CD14-positive monocyte (primary cell): ENCODE measurements at regions not wholly inside any gene's neighbourhood (a gene's known extent, or its start where the extent isn't known, plus 50 kb on each side); places are given as distances from the start of the nearest gene placed in this dataset.

Source experiments
- DNase-seq, 3 donors: peaks; one replicate each; pipeline ENCODE4 v3.0.0-alpha.2; 2011 to 2022
- H2AFZ ChIP-seq: 2 replicates; pipeline ENCODE4 v1.6.0; 2012; ENCODE audit warnings: mild to moderate bottlenecking, low read depth, low read length, inconsistent platforms; ENCODE audit not compliant: insufficient read depth, poor library complexity, severe bottlenecking
- H3K27ac ChIP-seq, 2 donors: 1 replicate in 1 of 2; 2 replicates in 1 of 2; pipeline ENCODE4 v1.5.1; 2012 to 2013; ENCODE audit warnings: low read length in 2 of 2, control low read depth in 1 of 2, inconsistent platforms in 1 of 2, low read depth in 1 of 2, mild to moderate bottlenecking in 1 of 2
- H3K27me3 ChIP-seq, 2 donors: one replicate each; pipeline versions ENCODE4 v1.6.0 to v1.6.1; 2011 to 2013; ENCODE audit warnings: low read length in 2 of 2; ENCODE audit not compliant: control insufficient read depth in 2 of 2, insufficient read depth in 2 of 2
- H3K36me3 ChIP-seq, 2 donors: replicated peaks in 1 of 2; 1 replicate in 1 of 2; 2 replicates in 1 of 2; pipeline versions ENCODE4 v1.5.1 to v1.6.1; 2012 to 2013; ENCODE audit warnings: low read length in 2 of 2, control low read depth in 1 of 2, inconsistent platforms in 1 of 2, mild to moderate bottlenecking in 1 of 2; ENCODE audit not compliant: insufficient read depth in 2 of 2, control insufficient read depth in 1 of 2
- H3K4me1 ChIP-seq, 2 donors: 1 replicate in 1 of 2; 2 replicates in 1 of 2; pipeline versions ENCODE4 v1.5.1 to v1.6.1; 2012 to 2013; ENCODE audit warnings: low read length in 2 of 2, control low read depth in 1 of 2, inconsistent platforms in 1 of 2, mild to moderate bottlenecking in 1 of 2, moderate library complexity in 1 of 2; ENCODE audit not compliant: insufficient read depth in 2 of 2, control insufficient read depth in 1 of 2
- H3K4me2 ChIP-seq: replicated peaks from 2 replicates; pipeline ENCODE3; 2012; ENCODE audit warnings: low read length, moderate library complexity, mild to moderate bottlenecking; ENCODE audit not compliant: poor library complexity, severe bottlenecking; ENCODE audit errors: extremely low read depth
- H3K4me3 ChIP-seq, 3 experiments: fragments of 200-600 bp in 1 of 3; sonication (generic) in 1 of 3; replicated peaks in 1 of 3; 1 replicate in 2 of 3; 2 replicates in 1 of 3; pipeline ENCODE4 v1.5.1; 2011 to 2013; ENCODE audit warnings: low read length in 3 of 3, mild to moderate bottlenecking in 3 of 3, control low read depth in 2 of 3, low read depth in 2 of 3, inconsistent platforms in 1 of 3, moderate library complexity in 1 of 3
- H3K79me2 ChIP-seq: 2 replicates; pipeline ENCODE4 v1.6.0; 2012; ENCODE audit warnings: mild to moderate bottlenecking, control low read depth, inconsistent platforms, low read length, moderate library complexity; ENCODE audit not compliant: insufficient read depth
- H3K9ac ChIP-seq: 2 replicates; pipeline ENCODE4 v1.6.0; 2017; ENCODE audit warnings: low read length, mild to moderate bottlenecking; ENCODE audit not compliant: insufficient read depth, poor library complexity, severe bottlenecking
- H3K9me3 ChIP-seq, 2 donors: replicated peaks in 1 of 2; 1 replicate in 1 of 2; 2 replicates in 1 of 2; pipeline versions ENCODE4 v1.5.1 to v1.6.1; 2012 to 2013; ENCODE audit warnings: low read length in 2 of 2, control low read depth in 1 of 2; ENCODE audit not compliant: control insufficient read depth in 1 of 2, insufficient read depth in 1 of 2
- H4K20me1 ChIP-seq: 2 replicates; pipeline ENCODE4 v1.6.0; 2012; ENCODE audit warnings: mild to moderate bottlenecking, low read length, control low read depth, moderate library complexity; ENCODE audit not compliant: insufficient read depth
- H3K27ac Mint-ChIP-seq, 7 donors: one replicate each; pipeline ENCODE4 v1.8.0; 2020; ENCODE audit warnings: mild to moderate bottlenecking in 7 of 7, mixed read lengths in 7 of 7, moderate library complexity in 6 of 7, inconsistent platforms in 2 of 7
- H3K27me3 Mint-ChIP-seq, 3 donors: one replicate each; pipeline ENCODE4 v1.8.0; 2021 to 2022; ENCODE audit warnings: low read depth in 3 of 3, mild to moderate bottlenecking in 3 of 3, mixed read lengths in 3 of 3, moderate library complexity in 3 of 3, inconsistent platforms in 1 of 3
- H3K36me3 Mint-ChIP-seq, 2 donors: one replicate each; pipeline ENCODE4 v1.8.0; 2020; ENCODE audit warnings: mixed read lengths in 2 of 2, inconsistent platforms in 1 of 2, mild to moderate bottlenecking in 1 of 2
- H3K4me1 Mint-ChIP-seq: one replicate; pipeline ENCODE4 v1.8.0; 2020; ENCODE audit warnings: mild to moderate bottlenecking, mixed read lengths
- H3K4me3 Mint-ChIP-seq, 2 donors: one replicate each; pipeline ENCODE4 v1.8.0; 2020; ENCODE audit warnings: mild to moderate bottlenecking in 2 of 2, mixed read lengths in 2 of 2, moderate library complexity in 1 of 2
- H3K9me3 Mint-ChIP-seq, 7 donors: one replicate each; pipeline ENCODE4 v1.8.0; 2020 to 2022; ENCODE audit warnings: mixed read lengths in 7 of 7, mild to moderate bottlenecking in 6 of 7, moderate library complexity in 6 of 7, inconsistent platforms in 2 of 7
- CTCF ChIP-seq: fragments of 200-600 bp; IDR thresholded peaks from one replicate; pipeline ENCODE4 v1.8.0; 2022; ENCODE audit warnings: antibody characterized with exemption, mild to moderate bottlenecking
- WGBS: methylation state at CpG from one replicate; pipeline ENCODE4 v1.1.5; 2013; ENCODE audit warnings: missing lambda C conversion rate; ENCODE audit not compliant: insufficient coverage; 5-methylcytosine and 5-hydroxymethylcytosine counted together
- intact Hi-C, 2 donors: fragments of 100-400 bp; cut with micrococcal nuclease; formaldehyde crosslinking; loops; one replicate each; pipeline versions ENCODE4 v1.15.0 to v1.15.1; 2023

- Mint-ChIP-seq H3K4me3 (no peak overlapping the region), H3K4me1 (peaks cover 2% of the 10 kb centered on the region), H3K36me3 (no peaks in the 10 kb centered on the region), H3K27me3 (no peaks in the 10 kb centered on the region), H3K9me3 (peaks cover 0 to 1% (median 0%) of the 10 kb centered on the region in 7 donors), H3K27ac (no peak overlapping the region)
- Histone ChIP-seq H3K27me3 (no peaks in the 10 kb centered on the region), H3K79me2 (no peaks in the 10 kb centered on the region), H2AFZ (no peak overlapping the region), H3K4me1 (no peaks in the 10 kb centered on the region), H3K4me3 (no peak overlapping the region), H3K9me3 (no peaks in the 10 kb centered on the region), H3K9ac (no peak overlapping the region), H3K36me3 (no peaks in the 10 kb centered on the region), H4K20me1 (no peaks in the 10 kb centered on the region), H3K4me2 (no peak overlapping the region), H3K27ac (no peak overlapping the region)
- intact Hi-C loops = no loop called here
- DNase-seq = no peak
- TF ChIP-seq CTCF = no peak
- no CpG with 5 or more reads among the region's 1 CpG for whole genome bisulfite sequencing
Observed at GRCh38 chr2:81670885-81671284, 1366.3 kb upstream of the LRRTM1 start.

GRCh38 chr2:81661081-81661480, 1356.5 kb upstream of the LRRTM1 start:
- no peak overlapping the region for H3K27ac ChIP-seq
- intact Hi-C loops = no loop called here
- 88% methylated on average over 1 of the region's 3 CpGs for WGBS
- no peak overlapping the region for H2AFZ ChIP-seq
- H4K20me1 ChIP-seq = no peaks in the 10 kb centered on the region
- Mint-ChIP-seq H3K27ac (no peak overlapping the region), H3K4me3 (no peak overlapping the region), H3K4me1 (no peaks in the 10 kb centered on the region), H3K9me3 (peaks cover 0 to 24% (median 17%) of the 10 kb centered on the region in 7 donors), H3K27me3 (no peaks in the 10 kb centered on the region), H3K36me3 (no peaks in the 10 kb centered on the region)
- H3K9me3 ChIP-seq = peaks cover 9 to 18% of the 10 kb centered on the region in 2 donors
- no peaks in the 10 kb centered on the region for H3K36me3 ChIP-seq
- H3K27me3 ChIP-seq = no peaks in the 10 kb centered on the region
- TF ChIP-seq CTCF = no peak
- H3K9ac ChIP-seq = no peak overlapping the region
- no peaks in the 10 kb centered on the region for H3K4me1 ChIP-seq
- H3K4me2 ChIP-seq = no peak overlapping the region
- no peaks in the 10 kb centered on the region for H3K79me2 ChIP-seq
- H3K4me3 ChIP-seq = no peak overlapping the region
- DNase-seq = no peak
